Right lobe of liver (tissue), 4 donors: ENCODE measurements at regions not wholly inside any gene's neighbourhood (a gene's known extent, or its start where the extent isn't known, plus 50 kb on each side); places are given as distances from the start of the nearest gene placed in this dataset.

Experiments
- POLR2A ChIP-seq: fragments of 450-650 bp; IDR thresholded peaks from one replicate; pipeline ENCODE4 v1.6.1; 2017; ENCODE audit warnings: antibody characterized with exemption, mild to moderate bottlenecking
- TF ChIP-seq, protein P1 (sequence below), 4 donors: fragments of 200-600 bp in 3 of 4; fragments of 450-650 bp in 1 of 4; IDR thresholded peaks; one replicate each; pipeline versions ENCODE4 v1.5.1 to v1.8.0; 2016 to 2022; ENCODE audit warnings: antibody characterized with exemption in 4 of 4, mild to moderate bottlenecking in 2 of 4
- donor health status: DM: no; HTN: no; CAD: no.
- donor health status: DM: no; HTN: no; CAD: no.
- donor health status: DM: no; HTN: yes; CAD: no.

GRCh38 chr3:81024560-81024959, 736.9 kb downstream of the GBE1 start:
- TF ChIP-seq POLR2A, result no peak
- TF ChIP-seq, protein P1, sequence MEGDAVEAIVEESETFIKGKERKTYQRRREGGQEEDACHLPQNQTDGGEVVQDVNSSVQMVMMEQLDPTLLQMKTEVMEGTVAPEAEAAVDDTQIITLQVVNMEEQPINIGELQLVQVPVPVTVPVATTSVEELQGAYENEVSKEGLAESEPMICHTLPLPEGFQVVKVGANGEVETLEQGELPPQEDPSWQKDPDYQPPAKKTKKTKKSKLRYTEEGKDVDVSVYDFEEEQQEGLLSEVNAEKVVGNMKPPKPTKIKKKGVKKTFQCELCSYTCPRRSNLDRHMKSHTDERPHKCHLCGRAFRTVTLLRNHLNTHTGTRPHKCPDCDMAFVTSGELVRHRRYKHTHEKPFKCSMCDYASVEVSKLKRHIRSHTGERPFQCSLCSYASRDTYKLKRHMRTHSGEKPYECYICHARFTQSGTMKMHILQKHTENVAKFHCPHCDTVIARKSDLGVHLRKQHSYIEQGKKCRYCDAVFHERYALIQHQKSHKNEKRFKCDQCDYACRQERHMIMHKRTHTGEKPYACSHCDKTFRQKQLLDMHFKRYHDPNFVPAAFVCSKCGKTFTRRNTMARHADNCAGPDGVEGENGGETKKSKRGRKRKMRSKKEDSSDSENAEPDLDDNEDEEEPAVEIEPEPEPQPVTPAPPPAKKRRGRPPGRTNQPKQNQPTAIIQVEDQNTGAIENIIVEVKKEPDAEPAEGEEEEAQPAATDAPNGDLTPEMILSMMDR (IDR thresholded peaks at IDR 0.05), result no peak
